Cardiac fibroblast (primary cell): ENCODE measurements at regions not wholly inside any gene's neighbourhood (a gene's known extent, or its start where the extent isn't known, plus 50 kb on each side); places are given as distances from the start of the nearest gene placed in this dataset.

ENCODE experiments used
- DNase-seq, 2 donors: peaks; one replicate each; pipeline versions ENCODE4 v3.0.0 to v3.0.0-alpha.2; 2010; ENCODE audit warnings: low read depth in 2 of 2
- H3K4me3 ChIP-seq, 2 donors: replicated peaks in 1 of 2; 1 replicate in 1 of 2; 2 replicates in 1 of 2; pipeline ENCODE4 v1.5.1; 2011; ENCODE audit warnings: low read depth in 2 of 2, low read length in 2 of 2, mild to moderate bottlenecking in 2 of 2, moderate library complexity in 1 of 2
- TF ChIP-seq, protein P1 (sequence below): IDR thresholded peaks from one replicate; pipeline ENCODE4 v1.5.1; 2011; ENCODE audit warnings: low read depth, mild to moderate bottlenecking, low read length, inconsistent platforms

DNA sequence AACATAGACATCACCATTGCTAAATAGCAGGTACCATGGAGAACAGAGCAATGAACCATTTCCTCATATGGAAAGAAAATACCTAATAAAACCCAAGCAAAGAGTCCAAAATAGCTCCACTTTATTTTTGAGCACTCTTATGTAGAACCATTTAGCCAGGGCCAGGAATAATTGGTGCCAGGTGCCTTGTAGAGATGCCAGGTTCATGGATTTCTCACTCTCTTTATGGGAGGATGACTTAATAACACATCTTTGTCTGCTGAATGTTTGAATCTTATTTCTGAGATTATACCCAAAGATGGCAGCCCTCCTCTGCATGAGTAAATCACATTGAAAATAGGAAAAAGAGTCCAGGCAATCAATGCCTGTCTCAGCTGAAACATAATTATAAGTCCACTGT, 212.3 kb upstream of the SFRP2 start:
- no peak for DNase-seq
- H3K4me3 ChIP-seq: no peak overlapping the region
- TF ChIP-seq, protein P1, sequence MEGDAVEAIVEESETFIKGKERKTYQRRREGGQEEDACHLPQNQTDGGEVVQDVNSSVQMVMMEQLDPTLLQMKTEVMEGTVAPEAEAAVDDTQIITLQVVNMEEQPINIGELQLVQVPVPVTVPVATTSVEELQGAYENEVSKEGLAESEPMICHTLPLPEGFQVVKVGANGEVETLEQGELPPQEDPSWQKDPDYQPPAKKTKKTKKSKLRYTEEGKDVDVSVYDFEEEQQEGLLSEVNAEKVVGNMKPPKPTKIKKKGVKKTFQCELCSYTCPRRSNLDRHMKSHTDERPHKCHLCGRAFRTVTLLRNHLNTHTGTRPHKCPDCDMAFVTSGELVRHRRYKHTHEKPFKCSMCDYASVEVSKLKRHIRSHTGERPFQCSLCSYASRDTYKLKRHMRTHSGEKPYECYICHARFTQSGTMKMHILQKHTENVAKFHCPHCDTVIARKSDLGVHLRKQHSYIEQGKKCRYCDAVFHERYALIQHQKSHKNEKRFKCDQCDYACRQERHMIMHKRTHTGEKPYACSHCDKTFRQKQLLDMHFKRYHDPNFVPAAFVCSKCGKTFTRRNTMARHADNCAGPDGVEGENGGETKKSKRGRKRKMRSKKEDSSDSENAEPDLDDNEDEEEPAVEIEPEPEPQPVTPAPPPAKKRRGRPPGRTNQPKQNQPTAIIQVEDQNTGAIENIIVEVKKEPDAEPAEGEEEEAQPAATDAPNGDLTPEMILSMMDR: no peak

DNA sequence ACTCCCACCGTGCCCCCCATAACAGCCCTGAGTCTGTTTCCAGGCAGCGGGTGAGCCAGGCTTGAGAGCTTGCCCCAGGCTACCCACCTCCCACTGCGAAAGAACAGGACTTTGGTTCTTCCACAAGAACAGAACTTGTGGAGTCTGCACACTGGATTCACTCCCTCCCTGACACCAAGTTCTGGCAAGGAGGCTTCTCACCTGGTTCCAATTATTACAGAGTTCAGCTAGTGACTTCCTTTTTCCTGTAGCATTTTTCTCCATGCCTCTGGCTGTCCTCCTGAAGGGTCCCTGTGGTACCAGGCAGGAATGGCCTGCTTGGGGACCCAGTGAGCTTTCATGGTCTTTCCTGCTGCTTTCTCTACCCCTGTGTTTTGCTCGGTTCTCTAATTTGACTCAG, 208.6 kb upstream of the SFRP2 start:
- DNase-seq: no peak
- H3K4me3 ChIP-seq: no peak overlapping the region
- TF ChIP-seq, protein P1: no peak

DNA sequence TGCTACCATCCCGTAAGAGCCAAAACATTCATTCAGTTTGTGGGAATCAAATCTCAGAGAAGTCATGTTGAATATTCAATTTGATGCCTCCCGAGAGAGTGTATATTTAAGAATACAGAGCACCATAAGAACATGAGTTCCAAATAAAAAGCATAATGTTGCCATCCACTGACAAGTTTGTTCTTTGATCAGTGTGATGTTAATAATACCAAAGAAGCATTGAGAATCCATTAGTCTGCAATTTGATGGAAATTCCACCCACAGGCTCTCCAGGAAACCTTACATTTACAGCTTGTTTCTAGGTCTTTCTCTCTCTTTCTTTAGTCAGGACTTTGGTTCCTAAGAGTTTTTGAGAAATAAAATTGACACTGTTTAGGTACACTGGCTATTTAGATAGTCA, 200.6 kb upstream of the SFRP2 start:
- DNase-seq: no peak
- H3K4me3 ChIP-seq: no peak overlapping the region
- TF ChIP-seq, protein P1: no peak

DNA sequence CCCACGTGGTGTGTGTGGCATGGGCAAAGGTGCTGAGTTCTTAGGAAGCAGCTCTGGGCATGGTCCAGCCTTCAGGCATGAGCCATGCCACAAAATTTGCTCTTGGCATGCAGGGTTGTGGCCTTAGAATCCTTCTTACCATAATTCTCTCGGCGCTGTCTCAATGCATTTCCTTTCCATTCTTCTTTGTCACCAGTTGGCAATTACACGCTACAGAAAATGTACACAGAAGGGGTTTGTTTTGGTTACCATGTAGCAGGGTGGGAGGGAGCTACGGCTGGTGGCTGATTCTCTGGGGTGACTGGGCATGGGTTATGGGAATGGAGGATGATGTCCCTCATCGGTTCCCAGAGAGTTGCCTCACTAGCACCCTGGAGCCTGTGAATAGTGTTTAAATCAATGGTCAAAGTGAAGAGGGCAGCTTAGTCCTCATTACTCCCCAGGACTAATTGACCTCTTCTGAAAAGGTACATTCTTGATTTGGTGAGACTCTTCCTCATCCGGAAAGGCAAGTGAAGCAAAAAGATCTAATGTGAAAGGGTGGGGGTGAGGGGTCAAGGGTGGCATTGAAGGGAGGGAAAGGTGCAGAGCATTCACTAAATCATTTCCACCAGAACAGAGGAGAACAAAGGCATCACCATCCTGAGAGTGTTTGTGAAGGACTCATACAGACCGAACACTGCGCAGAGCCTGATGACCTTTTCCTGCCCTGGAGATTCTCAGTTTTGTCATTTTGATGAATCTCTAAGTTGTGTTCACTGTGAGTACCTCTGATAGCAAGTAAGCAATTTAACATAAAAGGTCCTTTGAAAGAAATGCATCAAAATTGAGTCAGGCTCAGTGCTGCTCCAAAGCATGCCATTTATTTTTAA, 199.8 kb upstream of the SFRP2 start:
- TF ChIP-seq, protein P1: no peak
- peak; percentile 31 to 53 for DNase-seq
- no peak overlapping the region for H3K4me3 ChIP-seq

DNA sequence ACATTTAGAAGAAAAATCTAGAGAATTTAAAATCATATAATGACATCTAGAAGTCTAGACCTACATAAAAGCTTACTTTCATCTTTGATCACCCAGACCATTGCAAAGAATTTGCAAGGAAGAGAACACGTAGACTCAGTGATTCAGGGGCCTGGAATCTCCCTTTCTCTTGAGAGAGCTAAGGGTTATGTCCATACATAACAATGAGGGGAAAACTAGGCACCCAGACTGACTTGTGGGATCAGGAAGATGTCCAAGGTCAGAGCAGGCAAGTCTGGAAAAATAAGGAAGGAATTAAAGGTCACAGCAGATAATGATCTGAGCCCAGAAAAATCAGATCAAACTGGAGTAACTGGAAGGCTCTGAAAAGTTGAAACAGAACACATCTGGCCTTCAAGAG, 198.4 kb upstream of the SFRP2 start:
- DNase-seq: peak; percentile 50 to 85
- TF ChIP-seq, protein P1: no peak
- no peak overlapping the region for H3K4me3 ChIP-seq

DNA sequence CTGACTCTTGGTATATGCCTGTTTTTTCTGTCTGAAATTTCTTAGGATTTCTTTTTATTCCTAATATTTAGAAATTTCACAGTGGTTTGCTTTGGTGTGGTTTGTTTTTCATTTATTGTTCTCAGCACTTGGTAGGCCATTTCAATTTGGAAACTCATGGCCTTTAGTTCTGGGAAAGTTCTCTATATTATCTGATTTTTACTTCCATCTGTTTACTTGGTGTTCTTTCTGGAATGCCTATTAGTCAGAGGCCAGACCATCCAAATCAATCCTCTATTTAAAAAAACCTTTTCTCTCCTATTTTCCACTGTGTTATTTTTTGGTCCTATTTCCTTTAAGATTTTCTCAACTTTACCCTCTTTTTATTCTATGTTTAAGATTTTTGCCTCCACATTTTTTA, 188.1 kb upstream of the SFRP2 start:
- no peak overlapping the region for H3K4me3 ChIP-seq
- TF ChIP-seq, protein P1: no peak
- peak; percentile 11 to 39 for DNase-seq
